ENCODE measurements at regions not wholly inside any gene's neighbourhood (a gene's known extent, or its start where the extent isn't known, plus 50 kb on each side); places are given as distances from the start of the nearest gene placed in this dataset.

DNA sequence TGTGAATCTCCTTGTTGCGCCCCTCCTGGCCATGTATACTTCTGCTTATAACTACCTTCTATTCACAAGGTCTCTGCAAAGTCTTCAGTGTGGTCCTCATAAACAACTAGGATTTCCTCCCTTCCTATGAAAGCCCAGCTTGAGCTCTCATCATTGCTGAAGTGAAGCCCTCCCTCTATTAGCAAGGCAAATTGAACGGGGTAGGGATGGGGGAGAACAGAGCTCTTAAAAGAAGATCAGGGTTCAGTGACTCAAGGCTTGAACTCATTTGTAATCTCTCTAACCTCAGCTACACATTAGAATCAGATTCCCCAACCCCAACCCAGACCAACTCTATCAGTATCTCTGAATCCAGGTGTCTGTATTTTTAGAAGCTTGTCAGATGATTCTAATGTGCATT is 88.3 kb upstream of the ST8SIA2 start:
- DNase-seq = no peak

DNA sequence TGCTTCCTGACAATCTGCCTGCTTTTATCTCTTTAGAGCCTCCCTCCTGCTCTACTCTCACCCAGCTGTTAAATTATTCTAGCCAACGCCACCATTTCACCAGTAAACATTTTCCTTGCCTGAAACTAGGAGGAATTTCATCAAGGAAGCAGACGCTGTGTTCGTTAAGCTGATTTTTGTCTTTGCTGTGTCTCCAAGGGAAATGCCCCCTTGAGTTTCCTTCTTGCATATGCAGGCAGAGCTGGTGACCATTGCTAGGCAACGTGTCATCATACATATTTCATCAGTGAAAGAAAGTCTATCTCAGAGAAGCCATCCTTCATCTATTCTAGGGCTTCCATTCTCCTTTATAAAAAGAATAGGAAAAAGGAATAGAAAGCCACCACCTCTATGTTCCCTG is 87.0 kb upstream of the ST8SIA2 start:
- DNase-seq = peak; percentile 83

DNA sequence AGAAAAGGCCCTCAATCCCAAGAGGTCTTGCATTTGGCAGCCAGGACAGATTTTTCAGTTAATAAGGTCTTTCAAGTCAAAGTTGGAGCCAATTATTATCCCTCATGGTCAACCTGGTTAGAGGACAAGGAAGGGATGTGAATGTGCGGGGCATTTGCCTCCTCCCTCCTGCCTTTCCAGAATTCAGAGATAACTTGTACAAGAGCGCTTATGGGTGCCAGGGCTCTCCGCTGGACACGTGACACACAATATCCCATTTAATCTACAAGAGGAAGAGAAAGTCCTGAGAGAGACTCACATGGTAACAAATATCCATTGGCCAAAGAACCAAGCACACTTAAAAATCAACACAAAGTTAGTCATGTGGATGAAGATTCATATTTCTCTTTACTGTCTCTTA is 78.5 kb upstream of the ST8SIA2 start:
- no peak for DNase-seq

DNA sequence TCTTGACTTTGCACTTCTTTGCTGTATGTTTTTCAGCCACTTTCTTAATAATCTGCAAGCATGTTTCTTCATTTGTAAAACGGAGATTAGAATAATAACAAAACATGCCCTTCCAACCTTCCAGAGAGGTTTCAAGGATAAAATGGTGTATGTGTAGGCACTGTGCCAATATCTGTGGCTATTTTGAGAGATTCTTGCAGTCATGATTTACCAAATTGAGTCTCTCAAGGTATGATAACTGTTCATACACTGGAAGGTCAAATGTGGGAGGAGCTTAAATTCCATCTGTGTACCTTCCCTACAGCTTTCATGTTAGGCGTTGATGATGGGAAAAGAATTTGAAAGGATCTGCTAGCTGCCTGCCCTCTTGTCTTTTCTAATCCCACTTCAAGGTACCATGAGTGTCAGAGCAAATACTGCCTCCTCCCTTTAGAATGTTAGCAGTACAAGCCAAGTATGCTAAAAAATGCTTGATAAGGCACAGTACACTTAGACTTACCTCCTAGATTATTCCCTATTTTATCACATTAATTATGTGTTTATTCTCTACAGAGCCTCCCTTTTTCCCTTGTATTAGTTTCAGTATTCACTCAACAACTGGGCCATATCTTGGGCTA is 78.0 kb upstream of the ST8SIA2 start:
- no peak for DNase-seq

DNA sequence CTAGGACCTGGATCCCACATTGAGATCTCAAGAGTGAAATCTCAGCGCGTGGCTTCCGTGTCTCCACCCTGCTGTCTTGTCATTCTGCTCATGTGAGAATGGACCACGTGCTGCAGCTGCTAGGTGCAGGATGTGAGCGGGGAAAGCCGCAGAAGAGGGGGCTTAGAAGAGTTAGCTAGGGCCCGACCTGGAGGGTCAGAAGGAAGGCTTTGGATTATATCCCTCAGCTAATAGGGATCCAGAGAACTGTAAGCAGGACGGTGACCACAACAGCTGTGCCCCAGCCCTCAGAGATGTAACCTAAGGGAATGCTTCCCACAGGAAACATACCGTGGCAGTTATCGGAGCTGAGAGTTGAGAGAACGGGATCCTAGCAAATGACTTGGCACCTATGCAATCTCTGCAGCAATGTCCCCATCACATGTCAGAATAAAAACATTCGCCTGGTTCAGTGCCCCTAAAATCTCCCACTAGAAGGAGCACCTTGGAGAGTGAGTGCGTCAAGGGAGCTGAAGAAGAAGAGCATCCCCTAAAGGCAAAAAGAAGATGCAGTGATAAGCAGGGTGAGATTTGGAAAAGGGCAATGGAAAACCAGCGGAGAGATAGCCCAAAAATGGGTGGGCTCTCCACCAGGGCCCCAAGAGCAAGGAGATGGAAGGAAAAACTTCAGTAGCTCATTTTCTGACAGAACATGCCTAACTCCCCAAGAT is 76.9 kb upstream of the ST8SIA2 start:
- no peak for DNase-seq

DNA sequence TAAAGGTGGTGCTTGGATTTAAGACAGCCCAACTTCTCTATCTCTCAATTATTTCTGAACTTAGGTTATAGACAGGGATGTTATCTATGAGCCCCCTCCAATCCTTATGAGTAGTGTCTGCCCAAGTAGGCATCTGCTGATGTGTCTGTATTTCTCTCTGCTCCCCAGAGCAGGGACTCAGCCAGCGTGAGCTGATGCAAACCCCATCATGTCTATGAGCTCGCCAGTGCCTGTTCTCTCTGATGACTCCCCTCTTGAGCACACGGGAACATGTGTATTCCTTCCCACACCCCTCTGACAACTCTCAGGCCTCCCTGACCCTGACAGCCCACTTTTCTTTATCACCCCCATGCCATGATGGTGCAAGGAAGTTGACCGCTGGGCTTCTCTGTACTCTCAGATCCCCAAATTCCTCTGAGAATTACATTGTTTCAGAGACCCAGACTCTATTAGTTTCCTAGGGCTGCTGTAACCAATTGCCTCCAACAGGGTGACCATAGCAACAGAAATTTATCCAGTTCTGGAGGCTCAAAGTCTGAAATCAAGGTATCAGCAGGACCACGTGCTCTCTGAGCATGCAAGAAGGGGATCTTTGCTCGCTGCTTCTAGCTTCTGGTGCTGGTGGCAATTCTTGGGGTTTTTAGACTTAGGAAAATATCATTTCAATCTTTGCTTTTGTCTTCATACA is 73.5 kb upstream of the ST8SIA2 start:
- peak; percentile 35 for DNase-seq

DNA sequence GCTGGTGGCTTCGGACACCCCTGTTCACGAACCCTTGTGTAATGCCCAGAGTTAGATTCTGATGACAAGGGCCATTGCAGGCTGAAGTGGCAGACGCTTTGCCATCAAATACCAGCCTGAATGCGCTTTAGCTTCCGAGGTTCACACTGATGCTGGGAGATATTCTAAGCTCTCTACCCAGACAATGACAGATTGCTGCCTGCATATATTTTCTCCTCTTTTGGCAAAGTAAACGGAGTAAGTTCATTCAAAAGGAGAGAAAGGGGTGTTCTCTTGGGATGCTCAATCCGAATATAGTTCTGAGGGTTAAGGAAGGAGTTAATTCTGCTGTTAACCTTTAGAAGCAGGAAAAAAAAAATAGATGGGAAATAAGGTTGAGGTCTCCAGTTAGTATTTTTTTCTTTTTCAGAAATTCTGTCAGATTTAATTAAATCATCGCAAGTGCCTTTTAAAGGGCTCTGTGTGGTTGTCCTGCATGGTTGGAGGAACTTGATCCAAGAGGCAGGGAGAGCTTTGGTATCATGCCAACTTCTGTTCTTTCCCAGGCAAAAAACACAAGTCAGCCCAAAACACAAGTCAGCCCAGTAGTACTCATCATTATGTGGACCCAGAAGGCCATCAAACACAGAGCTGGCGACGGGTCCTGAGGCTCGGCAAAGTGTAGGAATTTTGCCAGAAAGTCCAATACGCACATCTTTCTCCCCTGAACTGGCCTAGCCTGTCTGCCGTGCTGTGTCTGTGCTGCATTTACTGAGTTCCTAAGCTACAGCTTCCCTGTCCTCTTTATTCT is 70.9 kb upstream of the ST8SIA2 start:
- peak; percentile 77 for DNase-seq

DNA sequence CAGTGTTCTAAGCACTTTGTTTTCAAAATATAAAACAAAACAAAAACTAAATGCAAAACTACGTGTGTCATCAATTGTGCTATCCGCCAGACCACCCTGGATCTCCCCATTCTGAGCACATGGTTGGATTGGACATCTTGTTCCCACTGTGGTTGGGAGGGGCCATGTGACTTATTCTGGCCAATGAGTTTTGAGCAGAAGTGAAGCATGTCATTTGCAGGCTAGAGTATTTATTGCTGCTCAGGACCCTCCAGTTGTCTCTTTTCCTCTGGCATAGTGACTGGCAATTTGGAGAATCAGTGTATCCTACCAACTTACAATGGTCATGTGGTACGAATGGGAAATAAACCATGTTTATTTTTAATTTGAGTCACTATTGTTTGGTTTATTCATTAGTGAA is 70.2 kb upstream of the ST8SIA2 start:
- DNase-seq = no peak

DNA sequence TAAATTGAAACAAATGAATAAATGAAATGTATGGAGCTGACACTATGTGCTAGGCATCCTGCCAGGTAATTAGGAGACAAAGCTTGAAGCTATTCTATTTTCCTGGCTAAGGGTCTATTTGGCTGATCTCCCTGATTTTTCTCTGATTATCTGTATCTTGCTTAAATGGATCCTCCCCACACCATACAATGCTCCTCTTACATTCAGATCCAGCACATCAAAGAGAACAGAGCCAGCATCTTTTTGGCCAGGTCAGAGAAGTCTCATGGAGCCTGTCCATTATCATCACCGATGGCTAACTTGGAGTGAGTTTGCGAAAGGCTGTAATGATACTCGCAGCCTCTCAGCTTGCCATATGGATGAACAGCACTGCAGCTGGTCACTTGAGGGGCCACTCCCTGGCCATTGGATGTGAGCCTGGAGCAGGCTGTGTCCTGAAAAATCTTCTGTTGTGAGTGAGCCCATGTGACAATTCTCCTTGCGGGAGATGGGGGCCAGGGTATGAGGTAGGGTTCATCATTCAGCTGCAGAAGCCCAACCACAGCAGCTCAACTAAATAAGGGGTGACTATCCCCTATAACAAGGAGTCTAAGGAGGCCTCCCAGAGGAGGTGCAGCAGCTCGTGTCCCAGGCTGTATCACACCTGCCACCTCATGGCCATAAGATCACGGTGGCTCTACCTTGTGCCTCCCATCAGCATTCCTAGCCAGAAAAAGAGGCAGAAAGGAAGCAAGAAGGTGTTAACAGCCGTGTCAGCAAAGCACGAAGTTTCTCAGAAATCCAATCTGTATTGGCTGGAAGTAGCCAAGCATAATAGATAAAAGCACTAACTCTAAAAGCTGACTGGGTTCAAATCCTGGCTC is 69.3 kb upstream of the ST8SIA2 start:
- DNase-seq = peak; percentile 42

DNA sequence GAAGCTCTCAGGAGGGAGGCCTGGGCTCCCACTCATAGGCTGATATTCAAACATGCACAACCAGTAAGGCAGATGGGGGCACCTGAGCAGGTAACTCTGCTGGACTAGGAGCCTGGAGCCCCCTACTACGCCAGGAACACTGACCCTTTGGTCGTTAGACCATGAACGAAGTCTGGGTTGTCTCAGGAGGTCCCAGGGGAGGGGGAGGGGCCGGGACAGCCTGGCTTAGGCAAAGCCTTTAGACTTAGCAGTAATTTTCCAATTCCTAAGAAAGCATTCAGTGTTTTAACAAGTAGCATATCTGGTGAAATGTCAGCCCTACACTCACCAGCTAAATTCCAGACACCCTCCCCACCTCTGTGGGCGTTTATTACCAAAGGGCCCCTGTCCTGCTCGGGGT is 67.4 kb upstream of the ST8SIA2 start:
- DNase-seq = no peak

DNA sequence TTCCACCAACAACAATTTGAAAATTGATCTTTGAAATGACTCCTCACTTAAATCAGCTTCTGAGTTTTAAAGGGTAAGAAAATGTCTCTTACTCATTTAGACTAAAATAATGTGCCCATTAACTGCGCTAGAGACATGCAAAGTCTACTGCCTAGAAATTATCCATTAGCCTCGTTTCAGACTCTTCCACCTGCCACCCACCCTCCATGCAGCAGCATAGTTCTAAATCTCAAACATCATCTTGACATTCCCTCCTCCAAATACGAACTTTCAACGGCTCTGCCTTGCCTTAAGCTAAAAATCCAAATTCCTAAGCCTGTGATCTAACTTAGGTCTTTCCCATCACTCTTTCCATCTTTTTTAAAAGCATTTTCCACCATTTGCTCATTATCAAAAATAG is 66.6 kb upstream of the ST8SIA2 start:
- no peak for DNase-seq

DNA sequence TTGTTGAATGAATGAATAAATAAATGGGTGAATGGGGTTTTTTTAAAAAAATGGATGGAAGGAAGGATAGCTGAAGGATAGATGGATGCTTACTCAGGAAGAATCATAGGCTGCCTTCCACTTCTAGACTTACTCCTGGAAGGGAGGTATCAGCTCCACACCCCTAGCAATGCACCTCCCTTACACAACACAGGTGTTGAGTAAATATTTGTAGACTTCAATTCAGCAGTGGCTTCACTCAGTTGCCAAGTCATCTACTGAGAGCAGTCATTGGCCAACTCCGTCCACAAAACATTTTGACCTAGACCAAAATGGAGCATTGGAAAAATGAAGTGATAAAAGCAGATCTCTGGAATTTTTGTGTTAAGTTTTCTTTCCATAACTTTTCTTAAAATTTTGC is 65.5 kb upstream of the ST8SIA2 start:
- no peak for DNase-seq

DNA sequence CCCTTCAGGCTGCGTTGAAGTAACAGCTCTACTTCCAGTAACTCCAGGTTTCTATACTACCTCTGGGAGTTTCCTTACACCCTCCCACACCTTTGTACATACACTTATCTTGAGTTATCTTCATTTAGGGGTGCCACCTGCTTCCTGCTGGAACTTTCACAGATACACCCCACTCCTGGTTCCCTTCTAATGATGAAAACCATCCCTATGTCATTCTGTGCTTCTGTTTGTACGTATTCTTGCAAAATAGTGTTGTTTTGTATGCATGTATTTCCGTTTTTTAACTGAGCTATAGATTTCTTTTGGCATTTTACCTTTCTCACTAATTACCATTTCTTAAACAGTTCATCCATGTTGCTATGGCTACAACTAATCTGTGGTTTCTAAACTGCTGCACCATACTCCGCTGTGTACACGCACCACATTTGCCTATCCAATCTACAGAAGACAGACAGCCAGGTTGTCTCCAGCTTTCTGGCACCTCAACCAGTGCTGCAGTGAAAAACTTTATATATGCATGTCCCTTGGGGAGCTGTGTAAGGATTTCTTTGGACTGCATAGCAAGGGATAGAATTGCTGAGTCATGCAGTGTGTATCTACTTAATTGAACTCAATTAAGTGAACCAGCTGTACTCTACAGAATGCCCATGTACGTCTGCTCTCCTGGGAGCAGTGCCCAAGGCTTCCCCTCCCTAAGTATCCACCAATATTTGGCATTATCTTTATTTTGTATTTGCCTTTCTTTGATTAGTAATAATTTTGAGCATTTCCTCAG is 61.4 kb upstream of the ST8SIA2 start:
- DNase-seq = no peak

DNA sequence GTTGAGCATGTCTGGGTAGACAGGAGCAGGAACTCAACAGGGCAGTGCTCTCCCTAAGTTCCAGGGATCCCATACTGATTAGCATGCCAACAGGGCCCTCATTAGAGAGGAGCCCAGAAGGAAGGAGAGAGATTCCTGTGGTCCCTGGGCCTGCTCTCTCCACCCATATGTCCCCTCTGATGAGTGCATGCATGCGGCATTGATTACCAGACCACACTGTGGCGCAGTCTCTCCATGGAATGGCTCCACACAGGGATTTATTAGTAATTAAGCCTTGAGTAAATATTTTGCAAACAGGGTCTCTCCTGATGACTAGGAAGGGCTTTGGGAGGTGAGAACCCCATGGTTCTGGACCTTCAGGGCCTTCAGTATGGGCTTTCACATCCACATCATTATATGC is 60.0 kb upstream of the ST8SIA2 start:
- DNase-seq = no peak

DNA sequence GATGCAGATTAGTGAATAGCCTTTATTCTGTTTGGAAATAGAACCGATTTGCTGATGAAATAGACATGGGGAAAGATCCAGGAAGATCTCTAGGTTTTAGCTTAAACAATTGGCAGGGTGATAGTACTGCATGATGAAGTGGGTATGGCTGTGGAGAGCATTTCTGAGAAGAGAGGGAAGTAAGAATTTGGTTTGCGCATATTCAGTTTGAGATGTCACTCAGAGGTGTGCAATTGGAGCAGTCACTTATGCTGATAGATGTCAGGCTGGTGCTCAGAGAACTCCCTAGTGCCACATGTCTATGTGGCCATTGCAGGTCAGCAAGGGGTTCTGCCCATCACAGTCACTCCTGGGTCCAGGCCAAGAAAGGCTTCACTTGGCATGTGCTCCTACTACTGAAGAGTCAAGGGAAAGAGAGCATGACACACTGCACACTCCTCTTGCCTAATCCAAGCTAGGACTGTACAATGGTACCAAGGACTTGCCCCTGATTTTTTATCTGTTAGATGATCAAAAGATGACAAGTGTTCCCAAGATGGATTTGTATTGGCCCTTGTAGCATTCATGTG is 57.2 kb upstream of the ST8SIA2 start:
- DNase-seq = no peak

DNA sequence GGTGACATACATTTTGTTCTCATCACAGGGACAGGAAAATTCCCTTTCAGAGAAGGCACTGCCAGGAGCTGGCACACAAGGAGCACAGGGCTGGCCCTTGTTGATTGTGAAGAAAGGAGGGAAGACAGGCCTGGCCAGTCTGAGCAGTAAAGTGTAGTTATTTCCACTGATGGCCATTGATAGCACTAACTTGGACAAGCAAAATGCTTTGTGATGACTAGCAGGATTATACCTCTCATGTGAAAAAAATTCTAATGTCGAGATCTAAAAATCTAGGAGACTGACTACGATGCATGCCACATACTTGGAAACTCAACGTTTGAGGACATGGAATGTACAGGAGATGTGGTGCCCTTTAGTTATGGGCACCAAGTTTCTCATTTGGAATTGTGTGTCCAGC is 54.3 kb upstream of the ST8SIA2 start:
- DNase-seq = no peak
